B cell (primary cell): ENCODE measurements at regions not wholly inside any gene's neighbourhood (a gene's known extent, or its start where the extent isn't known, plus 50 kb on each side); places are given as distances from the start of the nearest gene placed in this dataset.

Source experiments
- ATAC-seq: fragments of 200-7000 bp; cut with Tn5 transposase; one replicate; pipeline ENCODE4 v1.10.0; 2021; ENCODE audit warnings: low read depth, mild to moderate bottlenecking, moderate number of reproducible peaks, moderate library complexity
- CTCF ChIA-PET: fragments of 350-600 bp; sonication (Branson Sonifier 250); formaldehyde crosslinking; loops from one replicate; lab custom pipeline; 2021; ENCODE audit warnings: antibody characterized with exemption, inconsistent platforms; lab: Charles Lee
- POLR2A ChIA-PET: fragments of 350-600 bp; sonication (Branson Sonifier 250); formaldehyde crosslinking; loops from one replicate; lab custom pipeline; 2021; ENCODE audit warnings: antibody characterized with exemption; lab: Charles Lee
- DNase-seq: peaks from one replicate; pipeline ENCODE4 v3.0.0; 2013
- H2AFZ ChIP-seq: 2 replicates; pipeline ENCODE4 v1.6.1; 2012; ENCODE audit warnings: mild to moderate bottlenecking, low read depth, low read length; ENCODE audit not compliant: insufficient read depth, poor library complexity, severe bottlenecking
- H3K27ac ChIP-seq, 2 donors: 1 replicate in 1 of 2; 2 replicates in 1 of 2; pipeline ENCODE4 v1.5.1; 2012 to 2013; ENCODE audit warnings: low read length in 2 of 2, mild to moderate bottlenecking in 2 of 2, moderate library complexity in 1 of 2
- H3K27me3 ChIP-seq, 4 experiments: fragments of 200-600 bp in 1 of 4; sonication (generic) in 1 of 4; replicated peaks in 1 of 4; 1 replicate in 2 of 4; 2 replicates in 2 of 4; pipeline versions ENCODE4 v1.6.1 to v1.7.0; 2013 to 2016; ENCODE audit warnings: low read length in 3 of 4, mild to moderate bottlenecking in 2 of 4, mixed read lengths in 1 of 4, moderate library complexity in 1 of 4; ENCODE audit not compliant: insufficient read depth in 4 of 4, control insufficient read depth in 3 of 4; ENCODE audit errors: control extremely low read depth in 1 of 4
- H3K36me3 ChIP-seq, 2 experiments: replicated peaks in 1 of 2; 1 replicate in 1 of 2; 2 replicates in 1 of 2; pipeline versions ENCODE4 v1.6.1 to v1.7.1; 2013; ENCODE audit warnings: low read length in 1 of 2; ENCODE audit not compliant: insufficient read depth in 2 of 2, control insufficient read depth in 1 of 2; ENCODE audit errors: control extremely low read depth in 1 of 2, extremely low read depth in 1 of 2
- H3K4me1 ChIP-seq, 2 donors: fragments of 200-600 bp in 1 of 2; sonication (generic) in 1 of 2; 1 replicate in 1 of 2; 2 replicates in 1 of 2; pipeline versions ENCODE4 v1.5.1 to v1.6.1; 2013 to 2017; ENCODE audit warnings: low read length in 2 of 2; ENCODE audit not compliant: control insufficient read depth in 2 of 2, insufficient read depth in 2 of 2
- H3K4me2 ChIP-seq: replicated peaks from 2 replicates; pipeline ENCODE3; 2012; ENCODE audit warnings: mild to moderate bottlenecking, low read depth, low read length; ENCODE audit not compliant: poor library complexity, severe bottlenecking
- H3K4me3 ChIP-seq, 5 experiments: fragments of 200-600 bp in 1 of 5; sonication (generic) in 1 of 5; 1 replicate in 3 of 5; 2 replicates in 2 of 5; pipeline versions ENCODE4 v1.5.1 to v1.7.0; 2011 to 2016; ENCODE audit warnings: low read length in 4 of 5, mild to moderate bottlenecking in 4 of 5, low read depth in 2 of 5, control low read depth in 1 of 5, moderate library complexity in 1 of 5; ENCODE audit not compliant: insufficient read depth in 1 of 5; ENCODE audit errors: control extremely low read depth in 1 of 5, extremely low read depth in 1 of 5
- H3K79me2 ChIP-seq: fragments of 200-600 bp; sonication (generic); one replicate; pipeline ENCODE4 v1.6.0; 2016; ENCODE audit warnings: low read length; ENCODE audit not compliant: control insufficient read depth, insufficient read depth
- H3K9ac ChIP-seq: fragments of 200-600 bp; sonication (generic); 2 replicates; pipeline ENCODE4 v1.6.1; 2017; ENCODE audit warnings: mild to moderate bottlenecking, low read length, moderate library complexity
- H3K9me3 ChIP-seq, 3 donors: one replicate each; pipeline versions ENCODE4 v1.6.1 to v1.7.1; 2013; ENCODE audit warnings: low read length in 2 of 3; ENCODE audit not compliant: control insufficient read depth in 2 of 3, insufficient read depth in 1 of 3; ENCODE audit errors: control extremely low read depth in 1 of 3
- H4K20me1 ChIP-seq: 2 replicates; pipeline ENCODE4 v1.6.0; 2012; ENCODE audit warnings: mild to moderate bottlenecking, low read length; ENCODE audit not compliant: insufficient read depth, control insufficient read depth, poor library complexity, severe bottlenecking
- H3K27ac Mint-ChIP-seq: one replicate; pipeline ENCODE4 v1.8.0; 2021; ENCODE audit warnings: mixed read lengths
- H3K27me3 Mint-ChIP-seq: one replicate; pipeline ENCODE4 v1.8.0; 2021; ENCODE audit warnings: mixed read lengths
- H3K4me1 Mint-ChIP-seq: one replicate; pipeline ENCODE4 v1.8.0; 2021; ENCODE audit warnings: mixed read lengths
- H3K4me3 Mint-ChIP-seq: one replicate; pipeline ENCODE4 v1.8.0; 2021; ENCODE audit warnings: mixed read lengths
- H3K9me3 Mint-ChIP-seq: one replicate; pipeline ENCODE4 v1.8.0; 2022; ENCODE audit warnings: mixed read lengths; ENCODE audit not compliant: insufficient read depth
- EZH2 ChIP-seq: IDR thresholded peaks from 2 replicates; pipeline ENCODE4 v1.6.1; 2012; ENCODE audit warnings: borderline replicate concordance, low read depth, mild to moderate bottlenecking, moderate library complexity, low read length; ENCODE audit not compliant: insufficient read depth, poor library complexity, severe bottlenecking
- WGBS: methylation state at CpG from one replicate; pipeline ENCODE4 v1.1.5; 2013; ENCODE audit warnings: missing lambda C conversion rate; ENCODE audit not compliant: insufficient coverage; 5-methylcytosine and 5-hydroxymethylcytosine counted together
- intact Hi-C: fragments of 100-400 bp; cut with micrococcal nuclease; formaldehyde crosslinking; loops from one replicate; pipeline ENCODE4 v1.10.0; 2022
- TF ChIP-seq, protein P1 (sequence below): fragments of 200-600 bp; IDR thresholded peaks from one replicate; pipeline ENCODE4 v1.8.0; 2022; ENCODE audit warnings: antibody characterized with exemption, mild to moderate bottlenecking

DNA sequence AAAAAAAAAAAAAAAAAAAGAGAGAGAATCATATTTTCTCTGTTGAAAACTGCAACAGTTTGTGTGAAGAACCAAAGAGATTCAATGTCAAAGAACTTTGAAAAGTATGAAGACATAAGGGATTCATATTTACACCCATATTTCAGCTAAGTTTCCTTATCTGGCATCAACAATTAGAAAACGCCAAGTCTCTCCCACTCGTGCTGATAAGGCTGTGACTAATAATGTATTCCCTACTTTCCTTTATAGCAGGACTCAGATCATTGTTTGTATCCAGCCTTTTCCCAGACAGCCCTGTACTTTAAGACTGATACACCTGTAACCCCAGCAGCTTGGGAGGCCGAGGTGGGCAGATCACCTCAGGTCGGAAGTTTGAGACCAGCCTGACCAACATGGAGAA, 54.1 kb upstream of the STK32A start:
- POLR2A ChIA-PET: no interaction called here
- intact Hi-C loops: no loop called here

More for the DNA sequence above, 54.1 kb upstream of the STK32A start:
- Mint-ChIP-seq H3K27me3 (no peaks in the 10 kb centered on the region), H3K4me1 (no peaks in the 10 kb centered on the region), H3K27ac (no peak overlapping the region), H3K9me3 (no peaks in the 10 kb centered on the region), H3K4me3 (no peak overlapping the region)
- H4K20me1 ChIP-seq: no peaks in the 10 kb centered on the region
- ATAC-seq: no peak
- H3K4me1 ChIP-seq: no peaks in the 10 kb centered on the region
- no peak overlapping the region for H3K4me3 ChIP-seq
- no peaks in the 10 kb centered on the region for H3K36me3 ChIP-seq
- no peak overlapping the region for H3K9ac ChIP-seq
- no peaks in the 10 kb centered on the region for H3K27me3 ChIP-seq
- WGBS: 88% methylated on average over 2 of the region's 4 CpGs
- TF ChIP-seq, protein P1, sequence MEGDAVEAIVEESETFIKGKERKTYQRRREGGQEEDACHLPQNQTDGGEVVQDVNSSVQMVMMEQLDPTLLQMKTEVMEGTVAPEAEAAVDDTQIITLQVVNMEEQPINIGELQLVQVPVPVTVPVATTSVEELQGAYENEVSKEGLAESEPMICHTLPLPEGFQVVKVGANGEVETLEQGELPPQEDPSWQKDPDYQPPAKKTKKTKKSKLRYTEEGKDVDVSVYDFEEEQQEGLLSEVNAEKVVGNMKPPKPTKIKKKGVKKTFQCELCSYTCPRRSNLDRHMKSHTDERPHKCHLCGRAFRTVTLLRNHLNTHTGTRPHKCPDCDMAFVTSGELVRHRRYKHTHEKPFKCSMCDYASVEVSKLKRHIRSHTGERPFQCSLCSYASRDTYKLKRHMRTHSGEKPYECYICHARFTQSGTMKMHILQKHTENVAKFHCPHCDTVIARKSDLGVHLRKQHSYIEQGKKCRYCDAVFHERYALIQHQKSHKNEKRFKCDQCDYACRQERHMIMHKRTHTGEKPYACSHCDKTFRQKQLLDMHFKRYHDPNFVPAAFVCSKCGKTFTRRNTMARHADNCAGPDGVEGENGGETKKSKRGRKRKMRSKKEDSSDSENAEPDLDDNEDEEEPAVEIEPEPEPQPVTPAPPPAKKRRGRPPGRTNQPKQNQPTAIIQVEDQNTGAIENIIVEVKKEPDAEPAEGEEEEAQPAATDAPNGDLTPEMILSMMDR: no peak
- TF ChIP-seq EZH2: no peak
- CTCF ChIA-PET: interaction anchor here (0.7 to 3.5 kb wide), 2 partner anchors 8 to 21 kb away, joined by 3 to 20 read pairs; no protein-coding TSS in a partner anchor
- H2AFZ ChIP-seq: no peak overlapping the region
- H3K79me2 ChIP-seq: no peaks in the 10 kb centered on the region
- no peak overlapping the region for H3K4me2 ChIP-seq
- no peak overlapping the region for H3K27ac ChIP-seq
- H3K9me3 ChIP-seq: no peaks in the 10 kb centered on the region
- no peak for DNase-seq
